Type B pancreatic cell (in vitro differentiated cells): ENCODE measurements at regions not wholly inside any gene's neighbourhood (a gene's known extent, or its start where the extent isn't known, plus 50 kb on each side); places are given as distances from the start of the nearest gene placed in this dataset.
A peak's percentile ranks its signal among the peaks of the same experiment; 100 is the strongest.

Experiments used
- DNase-seq: peaks from one replicate; pipeline ENCODE4 v3.0.0; 2021; ENCODE audit warnings: mixed read lengths; ENCODE audit not compliant: unreplicated experiment; ENCODE audit errors: extremely low spot score
- H3K27ac Mint-ChIP-seq: 2 replicates; pipeline ENCODE4 v1.8.0; 2021; ENCODE audit warnings: mild to moderate bottlenecking, mixed read lengths
- H3K27me3 Mint-ChIP-seq: 2 replicates; pipeline ENCODE4 v1.8.0; 2021; ENCODE audit warnings: mixed read lengths
- H3K36me3 Mint-ChIP-seq: 2 replicates; pipeline ENCODE4 v1.8.0; 2021; ENCODE audit warnings: mixed read lengths
- H3K4me1 Mint-ChIP-seq: one replicate; pipeline ENCODE4 v1.8.0; 2021; ENCODE audit warnings: mixed read lengths; ENCODE audit not compliant: unreplicated experiment
- H3K4me3 Mint-ChIP-seq: 2 replicates; pipeline ENCODE4 v1.8.0; 2021; ENCODE audit warnings: mild to moderate bottlenecking, mixed read lengths
- H3K9me3 Mint-ChIP-seq: 2 replicates; pipeline ENCODE4 v1.8.0; 2021; ENCODE audit warnings: mixed read lengths
- TF ChIP-seq, protein P1 (sequence below): fragments of 200-600 bp; sonication (generic); conservative IDR thresholded peaks from 2 replicates; pipeline ENCODE4 v1.5.0; 2021; ENCODE audit warnings: antibody characterized with exemption, mild to moderate bottlenecking

DNA sequence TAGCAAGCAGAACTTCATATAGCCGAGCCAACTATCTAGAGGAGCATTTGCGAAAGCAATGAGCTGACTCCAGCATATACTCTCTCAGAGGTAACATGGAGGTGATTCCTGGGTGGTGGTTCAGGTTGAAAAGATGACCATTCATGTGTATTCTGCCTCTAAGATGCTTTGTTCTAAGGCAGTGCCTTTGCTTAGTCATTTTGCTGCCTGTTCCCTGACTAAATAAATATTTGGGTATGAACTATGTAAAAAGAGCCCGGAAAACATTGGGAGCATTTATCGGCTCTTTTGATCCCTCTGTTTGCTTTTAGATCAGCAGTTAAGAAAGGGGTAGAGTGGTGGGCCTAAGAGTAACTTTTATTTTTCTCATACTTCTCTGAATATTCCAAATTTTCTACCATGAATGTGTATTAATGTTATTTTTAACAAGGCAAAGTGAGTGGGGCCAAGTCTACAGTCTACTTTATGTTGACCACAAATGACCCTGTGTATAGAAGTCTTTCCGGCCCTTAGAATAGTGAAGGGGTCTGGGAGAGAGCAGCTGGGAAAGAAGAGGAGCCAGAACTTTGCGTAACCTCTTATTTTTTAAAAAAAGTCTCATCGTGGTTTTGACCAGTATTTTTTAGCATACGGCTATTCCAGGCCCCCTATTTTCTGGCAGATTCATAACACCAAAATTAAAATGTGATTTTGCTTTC, 206.5 kb upstream of the EYA4 start:
- DNase-seq = no peak
- no peaks in the 10 kb centered on the region for H3K9me3 Mint-ChIP-seq
- H3K4me3 Mint-ChIP-seq = no peak overlapping the region
- H3K4me1 Mint-ChIP-seq = peaks cover 8% of the 10 kb centered on the region
- TF ChIP-seq, protein P1, sequence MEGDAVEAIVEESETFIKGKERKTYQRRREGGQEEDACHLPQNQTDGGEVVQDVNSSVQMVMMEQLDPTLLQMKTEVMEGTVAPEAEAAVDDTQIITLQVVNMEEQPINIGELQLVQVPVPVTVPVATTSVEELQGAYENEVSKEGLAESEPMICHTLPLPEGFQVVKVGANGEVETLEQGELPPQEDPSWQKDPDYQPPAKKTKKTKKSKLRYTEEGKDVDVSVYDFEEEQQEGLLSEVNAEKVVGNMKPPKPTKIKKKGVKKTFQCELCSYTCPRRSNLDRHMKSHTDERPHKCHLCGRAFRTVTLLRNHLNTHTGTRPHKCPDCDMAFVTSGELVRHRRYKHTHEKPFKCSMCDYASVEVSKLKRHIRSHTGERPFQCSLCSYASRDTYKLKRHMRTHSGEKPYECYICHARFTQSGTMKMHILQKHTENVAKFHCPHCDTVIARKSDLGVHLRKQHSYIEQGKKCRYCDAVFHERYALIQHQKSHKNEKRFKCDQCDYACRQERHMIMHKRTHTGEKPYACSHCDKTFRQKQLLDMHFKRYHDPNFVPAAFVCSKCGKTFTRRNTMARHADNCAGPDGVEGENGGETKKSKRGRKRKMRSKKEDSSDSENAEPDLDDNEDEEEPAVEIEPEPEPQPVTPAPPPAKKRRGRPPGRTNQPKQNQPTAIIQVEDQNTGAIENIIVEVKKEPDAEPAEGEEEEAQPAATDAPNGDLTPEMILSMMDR = no peak
- no peaks in the 10 kb centered on the region for H3K36me3 Mint-ChIP-seq
- no peak overlapping the region for H3K27ac Mint-ChIP-seq
- H3K27me3 Mint-ChIP-seq = no peaks in the 10 kb centered on the region

DNA sequence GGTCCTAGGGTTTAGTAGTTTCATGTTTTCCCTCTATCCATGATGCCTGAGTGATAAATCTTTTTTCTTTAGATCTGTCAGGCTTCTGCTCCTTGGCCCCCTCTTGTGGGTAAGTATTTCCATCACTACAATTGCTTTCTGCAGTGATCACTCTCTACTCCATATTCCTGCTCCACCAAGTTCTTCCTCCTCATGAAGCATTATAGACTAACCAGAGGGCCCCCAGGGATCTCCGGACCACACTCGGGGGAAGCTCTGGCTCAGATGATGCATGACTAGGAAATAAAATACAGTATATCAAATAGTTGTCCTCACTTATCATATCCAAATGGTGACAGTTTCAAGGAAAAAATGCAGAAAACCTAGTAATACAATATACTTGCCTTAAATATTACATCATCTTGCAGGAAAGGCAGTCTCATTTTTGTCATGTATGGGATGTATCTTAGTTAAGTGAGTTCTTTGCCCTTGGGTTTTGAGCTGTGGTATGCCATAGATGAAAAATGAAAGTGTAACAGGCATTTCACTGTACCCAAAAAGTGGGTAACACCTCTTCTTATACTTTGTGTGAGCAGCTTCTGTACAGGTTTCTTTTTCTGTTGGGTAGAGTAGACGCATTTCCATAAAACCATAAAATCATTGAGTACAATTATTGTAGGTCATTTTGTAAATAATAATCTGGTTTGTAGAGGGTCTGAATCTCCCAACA, 200.9 kb upstream of the EYA4 start:
- H3K36me3 Mint-ChIP-seq = no peaks in the 10 kb centered on the region
- H3K27ac Mint-ChIP-seq = no peak overlapping the region
- DNase-seq = no peak
- H3K4me1 Mint-ChIP-seq = peaks cover 24% of the 10 kb centered on the region
- H3K9me3 Mint-ChIP-seq = no peaks in the 10 kb centered on the region
- no peak overlapping the region for H3K4me3 Mint-ChIP-seq
- no peaks in the 10 kb centered on the region for H3K27me3 Mint-ChIP-seq
- TF ChIP-seq, protein P1 = peak; percentile 65

DNA sequence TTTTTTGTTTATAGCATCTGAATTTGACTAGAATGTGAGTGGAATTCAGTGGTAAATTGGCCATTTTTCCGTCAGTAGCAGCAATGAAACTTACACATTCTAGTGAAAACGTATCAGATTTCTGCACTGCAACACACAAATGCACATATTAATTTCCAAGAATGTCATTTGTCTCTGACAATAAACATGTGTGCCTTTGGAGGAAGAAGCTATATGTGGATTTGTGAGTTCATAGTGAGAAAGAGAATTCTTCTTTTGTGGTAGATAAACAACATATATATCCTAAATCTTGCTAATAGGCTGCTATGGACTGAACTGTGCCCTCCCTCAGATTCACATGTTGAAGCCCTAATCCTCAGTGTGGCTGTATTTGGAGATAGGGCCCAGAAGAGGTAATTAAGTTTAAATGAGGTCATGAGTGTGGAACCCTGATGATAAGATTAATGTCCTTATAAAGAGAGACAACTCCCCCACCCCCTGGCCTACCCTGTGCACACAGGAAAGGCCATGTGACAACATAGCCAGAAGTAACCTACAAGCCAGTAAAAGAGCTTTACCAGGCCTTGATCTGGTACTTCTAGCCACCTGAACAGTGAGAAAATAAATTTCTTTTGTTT, 200.2 kb upstream of the EYA4 start:
- Mint-ChIP-seq H3K4me3 (no peak overlapping the region), H3K27me3 (no peaks in the 10 kb centered on the region), H3K27ac (peak overlapping the region; percentile 3), H3K9me3 (no peaks in the 10 kb centered on the region), H3K4me1 (peaks cover 19% of the 10 kb centered on the region), H3K36me3 (no peaks in the 10 kb centered on the region)
- DNase-seq = no peak
- TF ChIP-seq, protein P1 = no peak

DNA sequence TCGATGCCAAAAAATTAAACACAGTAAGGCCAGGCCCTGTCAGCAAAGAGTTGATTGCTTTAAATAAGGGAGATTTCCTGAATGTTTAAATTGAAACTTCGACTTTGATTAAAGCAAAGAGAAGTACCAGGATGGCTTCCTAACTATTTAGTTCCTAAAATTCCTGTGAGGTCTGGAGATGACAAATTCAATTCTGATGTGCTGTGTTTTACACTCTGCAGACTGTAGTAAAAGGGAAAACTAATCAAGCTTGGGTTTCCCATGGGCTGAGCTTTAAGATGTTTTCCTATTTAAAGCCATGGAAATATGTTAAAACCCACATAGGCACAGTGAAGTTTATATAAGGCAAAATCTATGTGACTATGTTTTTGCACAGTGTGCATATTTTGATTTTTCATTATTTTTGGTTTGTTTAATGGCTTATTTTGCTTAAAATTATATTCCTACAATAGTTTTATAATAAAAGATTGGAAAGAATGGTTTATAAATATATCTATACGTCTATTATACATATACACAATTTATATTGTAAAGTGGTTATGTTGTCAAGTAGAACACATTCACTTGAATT, 198.5 kb upstream of the EYA4 start:
- no peaks in the 10 kb centered on the region for H3K36me3 Mint-ChIP-seq

DNA sequence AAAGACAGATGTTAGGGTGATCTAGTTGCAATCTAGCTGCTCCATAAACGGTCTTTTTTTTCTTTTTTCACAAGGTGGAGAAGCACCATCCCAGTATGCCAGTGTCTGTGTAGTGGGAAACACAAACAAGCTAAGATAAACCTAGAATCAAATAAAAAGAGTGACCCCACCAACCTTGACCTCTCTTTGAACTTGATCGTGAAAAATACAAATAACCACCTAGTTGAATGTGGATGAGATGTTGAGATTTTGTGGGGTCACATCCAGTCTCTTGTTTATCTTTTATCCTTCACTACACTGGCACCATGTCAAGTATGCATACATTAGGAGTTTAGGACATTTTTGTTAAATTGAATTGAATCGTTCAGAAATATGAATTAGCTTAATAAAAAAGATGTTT, 194.6 kb upstream of the EYA4 start:
- DNase-seq = no peak
- no peaks in the 10 kb centered on the region for H3K36me3 Mint-ChIP-seq
- H3K9me3 Mint-ChIP-seq = peaks cover 4% of the 10 kb centered on the region
- no peaks in the 10 kb centered on the region for H3K27me3 Mint-ChIP-seq
- no peak overlapping the region for H3K27ac Mint-ChIP-seq
- peaks cover 16% of the 10 kb centered on the region for H3K4me1 Mint-ChIP-seq
- H3K4me3 Mint-ChIP-seq = no peak overlapping the region
- TF ChIP-seq, protein P1 = no peak

More for the DNA sequence above, 198.5 kb upstream of the EYA4 start:
- Mint-ChIP-seq H3K4me1 (peaks cover 19% of the 10 kb centered on the region), H3K27ac (no peak overlapping the region), H3K4me3 (no peak overlapping the region), H3K9me3 (no peaks in the 10 kb centered on the region), H3K27me3 (no peaks in the 10 kb centered on the region)
- no peak for DNase-seq
- TF ChIP-seq, protein P1 = no peak
